Body of pancreas (tissue), 4 donors: ENCODE measurements at regions not wholly inside any gene's neighbourhood (a gene's known extent, or its start where the extent isn't known, plus 50 kb on each side); places are given as distances from the start of the nearest gene placed in this dataset.

Experiments used
- ATAC-seq: fragments of 150-250 bp; one replicate; pipeline ENCODE4 v1.9.1; 2016
- DNase-seq, 4 donors: peaks; one replicate each; pipeline ENCODE4 v3.0.0-alpha.2; 2019
- H3K27ac ChIP-seq, 4 donors: fragments of 200-600 bp; sonication (generic); 1 replicate in 3 of 4; 2 replicates in 1 of 4; pipeline versions ENCODE4 v1.5.1 to v1.6.1; 2016 to 2019; ENCODE audit warnings: mild to moderate bottlenecking in 1 of 4, mixed read lengths in 1 of 4, moderate library complexity in 1 of 4
- H3K27me3 ChIP-seq, 2 donors: fragments of 200-600 bp; sonication (generic); one replicate each; pipeline ENCODE4 v1.6.0; 2016; ENCODE audit warnings: mild to moderate bottlenecking in 1 of 2
- H3K36me3 ChIP-seq, 2 donors: fragments of 200-600 bp; sonication (generic); replicated peaks in 1 of 2; 2 replicates each; pipeline ENCODE4 v1.5.1; 2016; ENCODE audit warnings: low read depth in 2 of 2; ENCODE audit not compliant: insufficient read depth in 1 of 2
- H3K4me1 ChIP-seq: fragments of 200-600 bp; sonication (generic); one replicate; pipeline ENCODE4 v1.6.0; 2016
- H3K4me3 ChIP-seq, 2 donors: fragments of 200-600 bp; sonication (generic); 1 replicate in 1 of 2; 2 replicates in 1 of 2; pipeline ENCODE4 v1.5.1; 2016 to 2019
- H3K9me3 ChIP-seq, 3 donors: fragments of 200-600 bp; sonication (generic); 1 replicate in 2 of 3; 2 replicates in 1 of 3; pipeline ENCODE4 v1.5.1; 2016
- POLR2A ChIP-seq, 3 donors: fragments of 450-650 bp; IDR thresholded peaks; one replicate each; pipeline ENCODE4 v1.6.1; 2016; ENCODE audit warnings: antibody characterized with exemption in 3 of 3, mild to moderate bottlenecking in 2 of 3
- WGBS, 2 donors: methylation state at CpG; one replicate each; pipeline ENCODE4 v1.1.5; 2017; 5-methylcytosine and 5-hydroxymethylcytosine counted together
- intact Hi-C: fragments of 100-400 bp; cut with DNase I; formaldehyde crosslinking; loops from one replicate; pipeline ENCODE4 v1.15.1; 2023
- TF ChIP-seq, protein P1 (sequence below), 7 experiments: fragments of 450-650 bp in 4 of 7; fragments of 200-600 bp in 3 of 7; sonication (generic) in 3 of 7; IDR thresholded peaks; one replicate each; pipeline ENCODE4 v1.5.1; 2016 to 2019; ENCODE audit warnings: antibody characterized with exemption in 7 of 7

DNA sequence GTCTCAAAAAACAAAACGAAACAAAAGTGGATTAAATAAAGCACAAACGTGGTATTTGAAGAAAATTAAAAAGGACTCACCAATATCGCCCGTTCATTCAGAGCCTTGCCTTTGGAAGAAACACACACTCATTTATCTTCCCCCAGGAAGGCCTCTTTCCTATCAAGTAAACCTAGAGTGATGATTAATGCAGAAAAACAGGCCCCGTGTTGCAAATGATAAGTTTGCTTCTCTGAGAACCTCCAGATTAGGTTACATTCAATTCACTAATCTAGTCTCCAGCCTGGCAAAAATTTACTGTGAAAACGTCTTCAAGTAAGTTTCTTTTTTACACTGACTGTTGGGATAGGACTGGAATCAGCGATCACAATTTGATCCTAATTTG lies 78.0 kb upstream of the C1GALT1 start:
- DNase-seq (no peak), ATAC-seq (no peak)
- intact Hi-C loops = no loop called here
- no peak overlapping the region for H3K27ac ChIP-seq
- no peaks in the 10 kb centered on the region for H3K36me3 ChIP-seq
- no peaks in the 10 kb centered on the region for H3K27me3 ChIP-seq
- no peak overlapping the region for H3K4me3 ChIP-seq
- 58 to 61% methylated on average over 7 of the region's 7 CpGs for WGBS, 2 donors
- H3K9me3 ChIP-seq = peaks cover 0 to 6% (median 0%) of the 10 kb centered on the region in 3 donors
- TF ChIP-seq POLR2A (IDR thresholded peaks at IDR 0.05) = no peak
- TF ChIP-seq, protein P1, sequence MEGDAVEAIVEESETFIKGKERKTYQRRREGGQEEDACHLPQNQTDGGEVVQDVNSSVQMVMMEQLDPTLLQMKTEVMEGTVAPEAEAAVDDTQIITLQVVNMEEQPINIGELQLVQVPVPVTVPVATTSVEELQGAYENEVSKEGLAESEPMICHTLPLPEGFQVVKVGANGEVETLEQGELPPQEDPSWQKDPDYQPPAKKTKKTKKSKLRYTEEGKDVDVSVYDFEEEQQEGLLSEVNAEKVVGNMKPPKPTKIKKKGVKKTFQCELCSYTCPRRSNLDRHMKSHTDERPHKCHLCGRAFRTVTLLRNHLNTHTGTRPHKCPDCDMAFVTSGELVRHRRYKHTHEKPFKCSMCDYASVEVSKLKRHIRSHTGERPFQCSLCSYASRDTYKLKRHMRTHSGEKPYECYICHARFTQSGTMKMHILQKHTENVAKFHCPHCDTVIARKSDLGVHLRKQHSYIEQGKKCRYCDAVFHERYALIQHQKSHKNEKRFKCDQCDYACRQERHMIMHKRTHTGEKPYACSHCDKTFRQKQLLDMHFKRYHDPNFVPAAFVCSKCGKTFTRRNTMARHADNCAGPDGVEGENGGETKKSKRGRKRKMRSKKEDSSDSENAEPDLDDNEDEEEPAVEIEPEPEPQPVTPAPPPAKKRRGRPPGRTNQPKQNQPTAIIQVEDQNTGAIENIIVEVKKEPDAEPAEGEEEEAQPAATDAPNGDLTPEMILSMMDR (IDR thresholded peaks at IDR 0.05) = no peak
- peaks cover 14% of the 10 kb centered on the region for H3K4me1 ChIP-seq

DNA sequence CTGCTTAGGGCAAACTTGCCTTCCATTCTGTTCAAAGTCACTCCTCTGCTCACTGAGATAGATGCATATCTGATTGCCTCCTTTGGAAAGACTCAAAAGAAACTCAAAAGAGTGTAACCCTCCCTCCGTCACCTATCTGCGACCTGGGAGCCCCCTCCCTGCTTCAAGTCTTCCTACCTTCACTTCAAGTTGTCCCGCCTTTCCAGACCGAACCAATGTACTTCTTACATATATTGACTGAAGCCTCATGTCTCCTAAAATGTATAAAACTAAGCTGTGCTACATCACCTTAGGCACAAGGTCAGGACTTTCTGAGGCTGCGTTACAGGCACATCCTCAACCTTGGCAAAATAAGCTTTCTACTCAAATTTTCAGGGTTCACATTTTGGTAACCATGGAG lies 77.4 kb upstream of the C1GALT1 start:
- Histone ChIP-seq H3K27ac (no peak overlapping the region), H3K27me3 (no peaks in the 10 kb centered on the region), H3K36me3 (no peaks in the 10 kb centered on the region), H3K4me1 (peaks cover 7% of the 10 kb centered on the region), H3K9me3 (peaks cover 0 to 7% (median 0%) of the 10 kb centered on the region in 3 donors), H3K4me3 (no peak overlapping the region)
- intact Hi-C loops = no loop called here
- ATAC-seq (no peak), DNase-seq (no peak)
- 86% methylated on average over 5 of the region's 5 CpGs for WGBS, 2 donors
- no peak for TF ChIP-seq POLR2A (IDR thresholded peaks at IDR 0.05)
- TF ChIP-seq, protein P1 (IDR thresholded peaks at IDR 0.05) = no peak

DNA sequence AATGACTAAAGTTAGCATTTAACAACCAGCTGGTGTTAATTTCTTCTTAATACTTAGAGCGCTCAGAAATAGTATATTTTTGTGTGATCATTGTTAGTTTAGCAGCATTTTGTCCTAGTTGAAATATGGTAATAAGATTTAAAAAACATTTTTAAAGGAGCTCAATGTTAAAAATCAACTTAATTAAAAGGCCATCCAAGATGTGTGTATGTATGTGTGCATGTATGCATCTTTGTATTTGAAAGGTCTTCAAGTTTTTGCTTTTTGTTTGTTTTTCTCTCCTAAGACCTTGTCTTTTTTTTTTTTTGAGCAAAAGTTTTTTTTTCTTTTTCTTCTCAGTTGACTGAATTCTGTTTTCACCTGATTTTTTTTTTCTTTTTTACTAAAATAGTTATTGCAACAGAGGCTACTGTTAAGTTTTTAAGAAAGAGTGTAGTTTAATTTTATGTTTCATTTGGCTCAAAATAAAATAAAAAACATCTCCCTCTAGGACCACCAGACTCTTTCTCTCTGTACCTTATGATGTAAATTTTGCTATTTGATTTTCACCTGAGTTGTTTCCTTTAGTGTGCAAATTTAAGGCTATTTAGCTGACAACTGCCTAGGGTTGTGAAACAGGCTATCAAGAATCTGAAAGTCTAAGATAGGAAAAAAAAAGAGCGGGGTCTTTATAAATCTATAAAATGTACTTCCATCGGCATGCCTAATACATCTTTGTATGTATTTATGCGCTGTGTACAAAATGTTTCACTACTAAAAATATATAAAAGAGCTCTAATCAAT lies 76.4 kb upstream of the C1GALT1 start:
- H3K9me3 ChIP-seq = peaks cover 0 to 7% (median 0%) of the 10 kb centered on the region in 3 donors
- H3K4me1 ChIP-seq = peaks cover 3% of the 10 kb centered on the region
- no peak for ATAC-seq
- no peaks in the 10 kb centered on the region for H3K36me3 ChIP-seq
- intact Hi-C loops = no loop called here
- H3K4me3 ChIP-seq = no peak overlapping the region
- no peak for DNase-seq
- no peak overlapping the region for H3K27ac ChIP-seq
- 81 to 97% methylated on average over 4 of the region's 4 CpGs for WGBS, 2 donors
- no peaks in the 10 kb centered on the region for H3K27me3 ChIP-seq
- TF ChIP-seq, protein P1 (IDR thresholded peaks at IDR 0.05) = no peak
- no peak for TF ChIP-seq POLR2A (IDR thresholded peaks at IDR 0.05)

DNA sequence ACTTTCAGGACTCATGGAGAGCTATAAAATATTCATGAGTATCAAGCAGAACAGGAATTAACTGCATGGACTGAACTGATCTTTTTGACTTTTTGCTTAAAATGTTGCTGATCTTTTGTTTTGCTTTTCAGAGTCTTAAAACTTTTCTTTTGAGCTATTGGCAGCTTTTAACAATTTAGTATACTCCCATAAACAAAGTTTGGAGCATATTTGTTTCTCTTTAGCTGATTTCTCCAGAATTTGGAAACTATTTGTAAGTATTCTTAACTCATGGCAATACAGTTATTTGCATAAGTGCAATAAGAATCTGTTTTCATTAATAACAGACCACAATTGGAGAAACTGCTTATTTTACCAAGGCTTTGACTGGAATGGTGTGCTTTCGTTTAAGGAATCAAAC lies 73.4 kb upstream of the C1GALT1 start:
- intact Hi-C loops = no loop called here
- no peak for TF ChIP-seq POLR2A (IDR thresholded peaks at IDR 0.05)
- TF ChIP-seq, protein P1 (IDR thresholded peaks at IDR 0.05) = no peak
- H3K4me3 ChIP-seq = no peak overlapping the region

DNA sequence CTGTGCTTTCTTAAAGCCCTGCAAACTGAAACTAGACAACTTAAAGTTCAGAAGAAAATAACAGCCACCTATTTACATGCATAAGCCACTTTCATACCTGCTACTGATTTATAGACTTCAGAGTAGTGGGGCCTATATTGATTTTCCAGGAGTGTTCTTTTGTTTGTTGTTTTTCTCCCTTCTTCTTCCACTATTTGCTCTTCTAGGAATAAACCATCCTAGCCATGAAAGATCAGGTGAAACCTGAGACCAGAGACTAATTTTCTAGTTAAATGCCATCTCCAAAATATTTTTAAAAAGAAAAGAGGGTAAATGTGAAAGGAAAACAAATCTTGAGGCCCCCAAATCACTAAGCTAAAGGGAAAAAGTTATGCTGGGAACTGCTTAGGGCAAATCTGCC lies 72.4 kb upstream of the C1GALT1 start:
- H3K4me3 ChIP-seq = no peak overlapping the region
- H3K9me3 ChIP-seq = peaks cover 0 to 7% (median 0%) of the 10 kb centered on the region in 3 donors
- no peak overlapping the region for H3K27ac ChIP-seq
- ATAC-seq (no peak), DNase-seq (no peak)
- no peaks in the 10 kb centered on the region for H3K27me3 ChIP-seq
- TF ChIP-seq, protein P1 (IDR thresholded peaks at IDR 0.05) = no peak
- TF ChIP-seq POLR2A (IDR thresholded peaks at IDR 0.05) = no peak
- no peaks in the 10 kb centered on the region for H3K36me3 ChIP-seq
- intact Hi-C loops = no loop called here
- peaks cover 10% of the 10 kb centered on the region for H3K4me1 ChIP-seq

More for the DNA sequence above, 73.4 kb upstream of the C1GALT1 start:
- peaks cover 0 to 7% (median 0%) of the 10 kb centered on the region in 3 donors for H3K9me3 ChIP-seq
- H3K27me3 ChIP-seq = no peaks in the 10 kb centered on the region
- no peak for ATAC-seq
- no peaks in the 10 kb centered on the region for H3K4me1 ChIP-seq
- no peak for DNase-seq
- WGBS, 2 donors = 47 to 100% methylated on average over 1 of the region's 1 CpG
- no peaks in the 10 kb centered on the region for H3K36me3 ChIP-seq
- no peak overlapping the region for H3K27ac ChIP-seq
